ENCODE measurements at regions not wholly inside any gene's neighbourhood (a gene's known extent, or its start where the extent isn't known, plus 50 kb on each side); places are given as distances from the start of the nearest gene placed in this dataset.

GRCh38 chr6:4588163-4588562 lies 188.0 kb upstream of the CDYL start:
- no peak overlapping the region for H3K27ac ChIP-seq
- no peaks in the 10 kb centered on the region for H3K36me3 ChIP-seq
- H3K27me3 ChIP-seq = no peaks in the 10 kb centered on the region
- no peaks in the 10 kb centered on the region for H3K4me1 ChIP-seq (ENCODE audit: control insufficient read depth in 1 of 2, insufficient read depth in 1 of 2, low read depth in 1 of 2, low read length in 1 of 2)
- TF ChIP-seq CTCF (IDR thresholded peaks at IDR 0.05) = no peak
- H3K9me3 ChIP-seq = no peaks in the 10 kb centered on the region
- H3K4me3 ChIP-seq (ENCODE audit: low read depth in 1 of 2, low read length in 1 of 2) = no peak overlapping the region

- Histone ChIP-seq H3K27me3 (no peaks in the 10 kb centered on the region), H3K9me3 (no peaks in the 10 kb centered on the region), H3K4me3 (ENCODE audit: low read depth in 1 of 2, low read length in 1 of 2) (no peak overlapping the region), H3K27ac (no peak overlapping the region), H3K4me1 (ENCODE audit: control insufficient read depth in 1 of 2, insufficient read depth in 1 of 2, low read depth in 1 of 2, low read length in 1 of 2) (no peaks in the 10 kb centered on the region), H3K36me3 (no peaks in the 10 kb centered on the region)
- no peak for TF ChIP-seq CTCF (IDR thresholded peaks at IDR 0.05)
Observed at GRCh38 chr6:4587171-4587570, 189.0 kb upstream of the CDYL start.

GRCh38 chr6:4586469-4586859 lies 189.7 kb upstream of the CDYL start:
- H3K27ac ChIP-seq = no peak overlapping the region
- H3K27me3 ChIP-seq = no peaks in the 10 kb centered on the region
- no peaks in the 10 kb centered on the region for H3K36me3 ChIP-seq
- no peaks in the 10 kb centered on the region for H3K9me3 ChIP-seq
- no peak overlapping the region for H3K4me3 ChIP-seq (ENCODE audit: low read depth in 1 of 2, low read length in 1 of 2)
- TF ChIP-seq CTCF (IDR thresholded peaks at IDR 0.05) = no peak
- H3K4me1 ChIP-seq (ENCODE audit: control insufficient read depth in 1 of 2, insufficient read depth in 1 of 2, low read depth in 1 of 2, low read length in 1 of 2) = no peaks in the 10 kb centered on the region

- Histone ChIP-seq H3K27ac (no peak overlapping the region), H3K36me3 (no peaks in the 10 kb centered on the region)
Observed at GRCh38 chr6:4585682-4586468, 190.3 kb upstream of the CDYL start.

GRCh38 chr6:4584801-4585200 lies 191.4 kb upstream of the CDYL start:
- H3K27me3 ChIP-seq = no peaks in the 10 kb centered on the region
- no peaks in the 10 kb centered on the region for H3K36me3 ChIP-seq
- no peaks in the 10 kb centered on the region for H3K4me1 ChIP-seq (ENCODE audit: control insufficient read depth in 1 of 2, insufficient read depth in 1 of 2, low read depth in 1 of 2, low read length in 1 of 2)
- TF ChIP-seq CTCF (IDR thresholded peaks at IDR 0.05) = no peak
- H3K9me3 ChIP-seq = no peaks in the 10 kb centered on the region
- no peak overlapping the region for H3K4me3 ChIP-seq (ENCODE audit: low read depth in 1 of 2, low read length in 1 of 2)
- H3K27ac ChIP-seq = no peak overlapping the region

More at GRCh38 chr6:4585682-4586468, 190.3 kb upstream of the CDYL start:
- Histone ChIP-seq H3K4me1 (ENCODE audit: control insufficient read depth in 1 of 2, insufficient read depth in 1 of 2, low read depth in 1 of 2, low read length in 1 of 2) (no peaks in the 10 kb centered on the region), H3K9me3 (no peaks in the 10 kb centered on the region), H3K4me3 (ENCODE audit: low read depth in 1 of 2, low read length in 1 of 2) (no peak overlapping the region), H3K27me3 (no peaks in the 10 kb centered on the region)
- TF ChIP-seq CTCF (IDR thresholded peaks at IDR 0.05) = no peak
